H9 (cell line): ENCODE measurements at regions not wholly inside any gene's neighbourhood (a gene's known extent, or its start where the extent isn't known, plus 50 kb on each side); places are given as distances from the start of the nearest gene placed in this dataset.
A peak's percentile ranks its signal among the peaks of the same experiment; 100 is the strongest.

Experiments
- DNase-seq: peaks from one replicate; pipeline ENCODE4 v3.0.0-alpha.2; 2017
- H2AFZ ChIP-seq: one replicate; pipeline ENCODE4 v1.6.1; 2013; ENCODE audit warnings: mild to moderate bottlenecking, low read length, control low read depth, moderate library complexity
- H2AK5ac ChIP-seq: 2 replicates; pipeline ENCODE4 v1.6.1; 2013; ENCODE audit warnings: low read length, control low read depth, mixed read lengths; ENCODE audit not compliant: insufficient read length
- H2BK120ac ChIP-seq: one replicate; pipeline ENCODE4 v1.6.1; 2013; ENCODE audit warnings: low read depth, mild to moderate bottlenecking, low read length, control low read depth, inconsistent platforms; ENCODE audit not compliant: poor library complexity, severe bottlenecking
- H2BK12ac ChIP-seq: 2 replicates; pipeline ENCODE4 v1.6.1; 2013; ENCODE audit warnings: low read length, control low read depth, mixed read lengths, low read depth; ENCODE audit not compliant: insufficient read length
- H2BK15ac ChIP-seq: 2 replicates; pipeline ENCODE4 v1.6.1; 2013; ENCODE audit warnings: low read depth, low read length, control low read depth
- H2BK20ac ChIP-seq: one replicate; pipeline ENCODE4 v1.6.1; 2013; ENCODE audit warnings: low read depth, mild to moderate bottlenecking, low read length, control low read depth, inconsistent platforms; ENCODE audit not compliant: poor library complexity, severe bottlenecking
- H2BK5ac ChIP-seq: 2 replicates; pipeline ENCODE4 v1.6.1; 2013; ENCODE audit warnings: low read length, control low read depth, mixed read lengths; ENCODE audit not compliant: insufficient read length
- H3K14ac ChIP-seq: 2 replicates; pipeline ENCODE4 v1.6.1; 2013; ENCODE audit warnings: low read length, control low read depth; ENCODE audit not compliant: insufficient read depth
- H3K18ac ChIP-seq: 2 replicates; pipeline ENCODE4 v1.6.1; 2013; ENCODE audit warnings: low read depth, mild to moderate bottlenecking, mixed read lengths, low read length, control low read depth; ENCODE audit not compliant: insufficient read length
- H3K23ac ChIP-seq: 2 replicates; pipeline ENCODE4 v1.6.1; 2013; ENCODE audit warnings: low read length, control low read depth, mixed read lengths, low read depth; ENCODE audit not compliant: insufficient read length
- H3K23me2 ChIP-seq: 2 replicates; pipeline ENCODE4 v1.6.1; 2013; ENCODE audit warnings: low read depth, mild to moderate bottlenecking, mixed read lengths, low read length, control low read depth; ENCODE audit not compliant: insufficient read length, poor library complexity, severe bottlenecking
- H3K27ac ChIP-seq: 2 replicates; pipeline ENCODE4 v1.5.1; 2013; ENCODE audit warnings: low read length, control low read depth, mixed read lengths, low read depth; ENCODE audit not compliant: insufficient read length
- H3K27me3 ChIP-seq: 2 replicates; pipeline ENCODE4 v1.6.1; 2013; ENCODE audit warnings: low read length, control low read depth, inconsistent platforms; ENCODE audit not compliant: insufficient read depth
- H3K4ac ChIP-seq: 2 replicates; pipeline ENCODE4 v1.6.1; 2013; ENCODE audit warnings: low read depth, mild to moderate bottlenecking, control low read depth, inconsistent platforms, low read length, moderate library complexity
- H3K4me1 ChIP-seq: 2 replicates; pipeline ENCODE4 v1.6.1; 2013; ENCODE audit warnings: low read length, control low read depth, inconsistent platforms; ENCODE audit not compliant: insufficient read depth
- H3K4me2 ChIP-seq: 2 replicates; pipeline ENCODE4 v1.6.1; 2013; ENCODE audit warnings: low read length, control low read depth, mixed read lengths; ENCODE audit not compliant: insufficient read length, insufficient read depth
- H3K56ac ChIP-seq: 2 replicates; pipeline ENCODE4 v1.6.1; 2013; ENCODE audit warnings: low read depth, mild to moderate bottlenecking, mixed read lengths, low read length, control low read depth; ENCODE audit not compliant: insufficient read length
- H3K79me1 ChIP-seq: 2 replicates; pipeline ENCODE4 v1.6.1; 2013; ENCODE audit warnings: low read depth, mild to moderate bottlenecking, moderate library complexity, low read length, control low read depth, inconsistent platforms; ENCODE audit not compliant: insufficient read depth, poor library complexity, severe bottlenecking
- H3K79me2 ChIP-seq: 2 replicates; pipeline ENCODE4 v1.6.1; 2013; ENCODE audit warnings: low read length, control low read depth, inconsistent platforms; ENCODE audit not compliant: insufficient read depth
- H3K9ac ChIP-seq: 2 replicates; pipeline ENCODE4 v1.6.1; 2013; ENCODE audit warnings: low read length, control low read depth, mixed read lengths; ENCODE audit not compliant: insufficient read length; ENCODE audit errors: extremely low read depth
- H3K9me3 ChIP-seq: one replicate; pipeline ENCODE4 v1.6.1; 2013; ENCODE audit warnings: low read depth, low read length, inconsistent platforms; ENCODE audit not compliant: control insufficient read depth
- H3T11ph ChIP-seq: one replicate; pipeline ENCODE4 v1.6.1; 2013; ENCODE audit warnings: mild to moderate bottlenecking, low read length, control low read depth, inconsistent platforms
- H4K20me1 ChIP-seq: one replicate; pipeline ENCODE4 v1.6.1; 2013; ENCODE audit not compliant: control insufficient read depth, insufficient read length, insufficient read depth
- H4K5ac ChIP-seq: 2 replicates; pipeline ENCODE4 v1.6.1; 2013; ENCODE audit warnings: low read depth, mild to moderate bottlenecking, mixed read lengths, low read length, control low read depth; ENCODE audit not compliant: insufficient read length
- H4K8ac ChIP-seq: replicated peaks from 2 replicates; pipeline ENCODE4 v1.6.1; 2013; ENCODE audit warnings: low read length, control low read depth, mixed read lengths, low read depth; ENCODE audit not compliant: insufficient read length
- H4K91ac ChIP-seq: 2 replicates; pipeline ENCODE4 v1.6.1; 2013; ENCODE audit warnings: low read depth, mild to moderate bottlenecking, moderate library complexity, mixed read lengths, low read length, control low read depth; ENCODE audit not compliant: insufficient read length
- H3K27ac Mint-ChIP-seq, 3 experiments: 2 replicates in 2 of 3; 3 replicates in 1 of 3; pipeline ENCODE4 v1.8.0; 2020 to 2021; ENCODE audit warnings: mixed read lengths in 3 of 3, mild to moderate bottlenecking in 1 of 3, moderate library complexity in 1 of 3
- H3K27me3 Mint-ChIP-seq: 2 replicates; pipeline ENCODE4 v1.8.0; 2021; ENCODE audit warnings: low read depth, mild to moderate bottlenecking, moderate library complexity, mixed read lengths
- H3K36me3 Mint-ChIP-seq, 3 experiments: 2 replicates in 2 of 3; 3 replicates in 1 of 3; pipeline ENCODE4 v1.8.0; 2020 to 2021; ENCODE audit warnings: low read depth in 3 of 3, mixed read lengths in 3 of 3; ENCODE audit not compliant: insufficient read depth in 1 of 3
- H3K4me1 Mint-ChIP-seq, 2 experiments: 2 replicates each; pipeline ENCODE4 v1.8.0; 2020; ENCODE audit warnings: mixed read lengths in 2 of 2
- H3K4me3 Mint-ChIP-seq, 2 experiments: 2 replicates in 1 of 2; 3 replicates in 1 of 2; pipeline ENCODE4 v1.8.0; 2020 to 2021; ENCODE audit warnings: mild to moderate bottlenecking in 2 of 2, mixed read lengths in 2 of 2, moderate library complexity in 1 of 2
- H3K9me3 Mint-ChIP-seq, 2 experiments: 2 replicates in 1 of 2; 3 replicates in 1 of 2; pipeline ENCODE4 v1.8.0; 2020; ENCODE audit warnings: mild to moderate bottlenecking in 2 of 2, mixed read lengths in 2 of 2, moderate library complexity in 1 of 2
- WGBS: extraction: QIAGEN DNeasy Blood & Tissue Kit; methylation state at CpG from one replicate; pipeline ENCODE4 v1.1.7; 2013; ENCODE audit warnings: missing lambda C conversion rate, low lambda C conversion rate, mixed read lengths; ENCODE audit not compliant: insufficient read length; ENCODE audit errors: extremely low coverage; 5-methylcytosine and 5-hydroxymethylcytosine counted together
- TF ChIP-seq, protein P1 (sequence below): fragments of 200-600 bp; sonication (generic); conservative IDR thresholded peaks from 3 replicates; pipeline ENCODE4 v1.8.0; 2021; ENCODE audit warnings: antibody characterized with exemption, mild to moderate bottlenecking

DNA sequence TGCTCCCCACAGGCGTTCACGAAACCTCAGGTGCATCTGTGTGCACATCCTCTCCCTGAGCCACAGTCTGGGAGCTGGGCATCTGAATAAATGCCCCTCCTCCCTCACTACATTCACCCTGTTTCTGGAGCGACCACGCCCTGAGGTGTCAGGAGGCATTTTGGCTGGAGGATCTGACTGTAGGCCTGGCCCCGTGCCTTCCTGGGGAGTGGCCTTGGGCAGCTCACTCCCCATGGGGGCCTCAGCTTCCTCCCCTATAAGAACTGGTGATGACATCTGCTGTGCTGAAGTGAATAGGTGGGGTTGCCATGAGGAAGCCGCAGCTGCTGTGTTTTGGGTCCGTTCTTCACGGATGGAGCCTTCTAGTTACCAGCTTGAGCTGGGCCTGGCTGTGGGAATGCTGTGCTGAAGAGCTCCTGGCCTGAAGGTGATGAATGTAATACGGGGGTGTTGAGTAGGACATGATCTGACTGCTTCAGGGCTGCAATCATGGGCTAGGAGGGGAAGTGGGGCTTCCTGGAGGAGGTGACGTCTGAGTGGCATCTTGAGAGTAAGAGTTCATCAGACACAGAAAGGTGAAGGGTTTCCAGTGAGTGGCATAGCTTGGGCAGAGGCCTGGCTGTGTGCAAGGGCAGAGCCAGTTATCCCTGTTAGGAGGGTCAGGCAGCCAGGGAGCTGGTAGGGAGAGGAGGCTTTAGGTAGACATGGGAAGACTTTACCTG, 58.2 kb downstream of the GLI2 start:
- peaks cover 9% of the 10 kb centered on the region; the same call in 1 of the 2 replicates for H3K4me1 ChIP-seq
- no CpG with 5 or more reads among the region's 10 CpGs for WGBS
- H3K4ac ChIP-seq: no peak overlapping the region
- no peak overlapping the region for H3K18ac ChIP-seq
- H2BK5ac ChIP-seq: no peak overlapping the region
- H3K56ac ChIP-seq: no peak overlapping the region
- TF ChIP-seq, protein P1, sequence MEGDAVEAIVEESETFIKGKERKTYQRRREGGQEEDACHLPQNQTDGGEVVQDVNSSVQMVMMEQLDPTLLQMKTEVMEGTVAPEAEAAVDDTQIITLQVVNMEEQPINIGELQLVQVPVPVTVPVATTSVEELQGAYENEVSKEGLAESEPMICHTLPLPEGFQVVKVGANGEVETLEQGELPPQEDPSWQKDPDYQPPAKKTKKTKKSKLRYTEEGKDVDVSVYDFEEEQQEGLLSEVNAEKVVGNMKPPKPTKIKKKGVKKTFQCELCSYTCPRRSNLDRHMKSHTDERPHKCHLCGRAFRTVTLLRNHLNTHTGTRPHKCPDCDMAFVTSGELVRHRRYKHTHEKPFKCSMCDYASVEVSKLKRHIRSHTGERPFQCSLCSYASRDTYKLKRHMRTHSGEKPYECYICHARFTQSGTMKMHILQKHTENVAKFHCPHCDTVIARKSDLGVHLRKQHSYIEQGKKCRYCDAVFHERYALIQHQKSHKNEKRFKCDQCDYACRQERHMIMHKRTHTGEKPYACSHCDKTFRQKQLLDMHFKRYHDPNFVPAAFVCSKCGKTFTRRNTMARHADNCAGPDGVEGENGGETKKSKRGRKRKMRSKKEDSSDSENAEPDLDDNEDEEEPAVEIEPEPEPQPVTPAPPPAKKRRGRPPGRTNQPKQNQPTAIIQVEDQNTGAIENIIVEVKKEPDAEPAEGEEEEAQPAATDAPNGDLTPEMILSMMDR: no peak
- no peak overlapping the region for H2BK120ac ChIP-seq
- H3K9me3 Mint-ChIP-seq: no peaks in the 10 kb centered on the region
- no peak overlapping the region for H4K5ac ChIP-seq
- H3K4me2 ChIP-seq: no peak overlapping the region
- H4K8ac ChIP-seq: no peak overlapping the region
- H3K4me1 Mint-ChIP-seq: peaks cover 83 to 94% of the 10 kb centered on the region in 2 experiments
- no peak overlapping the region for H2AK5ac ChIP-seq
- peak overlapping the region; percentile 17; the same call in 1 of the 2 replicates for H3K14ac ChIP-seq
- no peak overlapping the region for H3T11ph ChIP-seq
- no peak for DNase-seq
- no peak overlapping the region for H3K4me3 Mint-ChIP-seq
- H3K23ac ChIP-seq: no peak overlapping the region
- H4K91ac ChIP-seq: no peak overlapping the region
- peaks cover 0 to 21% (median 0%) of the 10 kb centered on the region in 3 experiments; a peak in 4 of 7 replicates for H3K36me3 Mint-ChIP-seq
- no peak overlapping the region for H2AFZ ChIP-seq
- no peak overlapping the region for H2BK20ac ChIP-seq
- H3K27ac Mint-ChIP-seq: peak overlapping the region; percentile 38 to 76 (median 72); a peak in 6 of 7 replicates
- H2BK15ac ChIP-seq: no peak overlapping the region
- H3K9me3 ChIP-seq: no peaks in the 10 kb centered on the region
- no peak overlapping the region for H2BK12ac ChIP-seq
- peaks cover 3% of the 10 kb centered on the region for H3K79me1 ChIP-seq
- no peak overlapping the region for H3K27ac ChIP-seq
- H4K20me1 ChIP-seq: peaks cover 4% of the 10 kb centered on the region
- no peaks in the 10 kb centered on the region for H3K27me3 Mint-ChIP-seq
- H3K27me3 ChIP-seq: no peaks in the 10 kb centered on the region
- no peaks in the 10 kb centered on the region for H3K23me2 ChIP-seq
- H3K79me2 ChIP-seq: peaks cover 5% of the 10 kb centered on the region; the same call in 1 of the 2 replicates
- no peak overlapping the region for H3K9ac ChIP-seq
